NOMO-1 (cell line): ENCODE measurements at regions not wholly inside any gene's neighbourhood (a gene's known extent, or its start where the extent isn't known, plus 50 kb on each side); places are given as distances from the start of the nearest gene placed in this dataset.
"Not testable (repeated sequence)": the region's sequence is repeated elsewhere in the genome, so short reads cannot be mapped to it uniquely, and the experiment has no call there.

Experiments
- DNase-seq, 2 experiments: peaks; one replicate each; lab custom pipeline; 2025; ENCODE audit not compliant: unreplicated experiment in 2 of 2; lab: John Stamatoyannopoulos, UW

DNA sequence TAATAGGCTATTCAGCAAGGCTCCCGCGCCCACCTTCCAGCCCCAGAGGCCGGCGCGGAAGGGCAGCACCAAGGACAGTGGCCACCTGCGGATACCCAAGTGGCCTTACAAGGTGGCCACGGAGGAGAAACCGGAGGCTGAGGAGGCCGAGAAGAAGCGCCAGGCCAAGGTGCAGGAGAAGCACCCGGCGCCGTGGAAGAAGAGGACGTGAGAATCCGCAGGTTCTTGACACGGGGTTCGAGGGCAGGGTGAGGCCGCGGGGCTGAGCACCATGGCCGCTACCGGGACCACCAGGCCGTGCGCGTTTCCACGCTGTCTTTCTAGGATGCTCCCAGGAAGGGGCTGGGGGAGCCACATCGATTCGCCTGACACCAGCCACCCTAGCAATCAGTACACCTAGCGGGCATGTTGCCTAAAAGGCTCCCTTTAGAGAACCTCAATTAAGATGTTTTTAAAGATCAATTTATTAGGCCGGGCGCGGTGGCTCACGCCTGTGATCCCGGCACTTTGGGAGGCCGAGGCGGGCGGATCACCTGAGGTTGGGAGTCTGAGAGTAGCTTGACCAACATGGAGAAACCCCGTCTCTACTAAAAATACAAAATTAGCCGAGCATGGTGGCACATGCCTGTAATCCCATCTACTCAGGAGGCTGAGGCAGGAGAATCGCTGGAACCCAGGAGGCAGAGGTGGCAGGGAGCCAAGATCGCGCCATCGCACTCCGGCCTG is 134.3 kb upstream of the OR4C13 start:
- not testable (repeated sequence) for DNase-seq

DNA sequence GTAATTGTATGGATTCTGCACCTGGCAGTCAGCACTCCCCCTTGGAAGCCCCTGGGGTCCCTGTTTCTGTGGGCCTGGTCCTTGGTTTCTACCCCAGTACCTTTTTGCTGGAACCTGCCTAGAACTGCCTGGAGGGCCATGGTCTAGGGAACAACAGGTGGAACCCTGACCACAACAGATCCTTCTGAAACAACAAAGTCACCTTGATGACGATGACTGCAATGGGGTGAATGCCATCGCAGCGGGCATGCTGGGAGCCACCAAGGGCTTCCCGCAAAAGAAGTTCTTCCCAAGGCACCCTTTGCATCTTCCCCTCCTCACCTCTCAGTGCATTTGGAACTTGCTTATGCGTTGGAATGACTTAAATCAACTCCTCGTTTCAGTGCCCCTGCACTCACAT is 129.0 kb upstream of the OR4C13 start:
- DNase-seq = not testable (repeated sequence)

DNA sequence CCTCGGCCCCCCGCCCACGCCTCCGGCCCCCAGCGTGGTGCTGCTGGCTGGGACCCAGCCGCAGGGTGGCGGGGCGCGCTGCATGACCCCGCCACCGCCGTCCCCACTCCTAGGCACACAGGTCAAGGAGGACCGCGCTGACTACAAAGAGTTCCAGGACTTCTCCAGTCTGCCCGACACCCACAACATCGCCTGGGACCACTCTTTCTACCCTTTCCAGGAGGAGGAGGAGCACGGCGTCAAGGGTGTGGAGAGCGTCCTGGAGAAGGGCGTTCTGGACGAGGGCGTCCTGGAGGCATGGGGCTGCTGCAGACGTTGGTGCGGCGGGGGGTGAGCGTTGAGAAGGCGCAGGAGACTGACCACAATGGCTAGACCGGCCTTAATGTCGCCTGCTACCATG is 101.7 kb upstream of the OR4C13 start:
- not testable (repeated sequence) for DNase-seq

DNA sequence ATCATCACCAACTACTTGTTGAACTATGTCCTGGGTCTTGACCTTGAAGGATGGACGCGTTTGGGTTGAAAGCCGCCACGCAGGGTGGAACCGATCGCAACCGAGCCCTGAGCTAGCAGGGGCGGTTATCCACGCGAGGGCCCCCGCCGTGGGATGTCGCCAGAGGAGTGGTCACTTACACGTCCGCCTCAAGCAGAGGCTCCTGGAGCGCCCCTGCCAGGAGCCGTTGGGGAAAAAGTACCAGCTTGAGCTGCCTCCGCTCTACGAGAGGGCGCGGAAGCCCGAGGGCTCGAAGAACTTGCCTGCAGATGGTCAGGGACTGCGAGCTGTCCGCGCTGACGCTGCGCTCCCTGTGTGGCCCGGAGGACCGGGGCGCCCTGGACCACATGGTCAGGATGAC is 100.7 kb upstream of the OR4C13 start:
- DNase-seq = no peak

DNA sequence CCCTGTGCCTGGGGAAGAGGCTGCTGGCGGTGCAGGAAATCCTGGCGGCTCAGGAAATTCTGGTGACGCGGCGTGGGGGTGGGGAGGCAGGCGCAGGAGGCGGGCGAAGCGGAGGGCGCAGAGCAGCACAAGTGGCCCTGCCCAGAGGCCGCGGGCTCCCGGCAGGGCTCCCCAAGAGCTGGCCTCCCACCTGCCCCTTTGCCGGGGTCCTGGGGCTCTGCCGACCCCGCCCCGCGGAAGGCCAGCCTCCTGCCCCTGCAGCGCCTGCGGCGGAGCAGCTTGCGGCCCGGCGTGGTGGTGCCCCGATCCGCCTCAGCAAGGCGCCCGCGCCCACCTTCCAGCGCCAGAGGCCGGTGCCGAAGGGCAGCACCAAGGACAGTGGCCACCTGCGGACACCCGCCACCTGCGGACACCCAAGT is 100.2 kb upstream of the OR4C13 start:
- no peak for DNase-seq

DNA sequence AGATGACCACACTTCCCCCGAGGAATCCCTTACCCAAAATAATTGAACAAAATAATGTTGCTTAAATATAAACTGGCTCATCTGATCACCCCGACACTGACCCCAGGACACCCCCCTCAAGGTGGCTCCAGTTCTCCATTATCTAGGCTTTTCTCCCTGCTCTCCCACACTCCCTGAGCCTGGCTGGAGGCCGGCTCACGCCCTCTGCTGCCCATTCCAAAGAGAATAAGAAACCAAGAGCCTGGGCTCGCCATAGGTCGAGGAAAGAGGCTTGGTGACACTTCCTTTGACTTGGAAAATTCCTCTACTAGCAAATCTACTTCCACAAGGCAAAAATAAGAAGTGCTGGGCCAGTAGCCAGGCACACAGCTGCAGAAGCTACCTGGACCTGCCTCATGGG is 63.3 kb upstream of the OR4C13 start:
- not testable (repeated sequence) for DNase-seq

DNA sequence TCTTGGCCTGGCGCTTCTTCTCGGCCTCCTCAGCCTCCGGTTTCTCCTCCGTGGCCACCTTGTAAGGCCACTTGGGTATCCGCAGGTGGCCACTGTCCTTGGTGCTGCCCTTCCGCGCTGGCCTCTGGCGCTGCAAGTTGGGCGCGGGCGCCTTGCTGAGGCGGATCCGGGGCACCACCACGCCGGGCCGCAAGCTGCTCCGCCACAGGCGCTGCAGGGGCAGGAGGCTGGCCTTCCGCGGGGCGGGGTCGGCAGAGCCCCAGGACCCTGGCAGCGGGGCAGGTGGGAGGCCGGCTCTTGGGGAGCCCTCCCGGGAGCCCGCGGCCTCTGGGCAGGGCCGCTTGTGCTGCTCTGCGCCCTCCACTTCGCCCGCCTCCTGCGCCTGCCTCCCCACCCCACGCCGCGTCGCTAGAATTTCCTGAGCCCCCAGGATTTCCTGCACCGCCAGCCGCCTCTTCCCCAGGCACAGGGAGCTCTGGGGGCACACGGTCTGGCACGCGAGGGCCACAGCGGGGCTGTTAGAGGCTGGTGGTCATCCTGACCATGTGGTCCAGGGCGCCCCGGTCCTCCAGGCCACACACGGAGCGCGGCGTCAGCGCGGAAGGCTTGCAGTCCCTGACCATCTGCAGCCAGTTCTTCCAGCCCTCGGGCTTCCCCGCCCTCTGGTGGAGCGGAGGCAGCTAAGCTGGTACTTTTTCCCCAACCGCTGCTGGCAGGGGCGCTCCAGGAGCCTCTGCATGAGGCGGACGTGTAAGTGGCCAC is 60.1 kb upstream of the OR4C13 start:
- DNase-seq = not testable (repeated sequence)

DNA sequence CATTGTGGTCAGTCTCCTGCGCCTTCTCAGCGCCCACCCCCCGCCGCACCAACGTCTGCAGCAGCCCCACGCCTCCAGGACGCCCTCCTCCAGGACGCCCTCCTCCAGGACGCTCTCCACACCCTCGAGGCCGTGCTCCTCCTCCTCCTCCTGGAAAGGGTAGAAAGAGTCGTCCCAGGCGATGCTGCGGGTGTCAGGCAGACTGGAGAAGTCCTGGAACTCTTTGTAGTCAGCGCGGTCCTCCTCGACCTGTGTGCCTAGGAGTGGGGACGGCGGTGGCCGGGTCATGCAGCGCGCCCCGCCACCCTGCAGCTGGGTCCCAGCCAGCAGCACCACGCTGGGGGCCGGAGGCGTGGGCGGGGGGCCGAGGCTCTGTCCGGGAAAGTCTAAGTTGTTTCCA is 58.7 kb upstream of the OR4C13 start:
- DNase-seq = not testable (repeated sequence)
